Ovary (tissue), 7 donors: ENCODE measurements at regions not wholly inside any gene's neighbourhood (a gene's known extent, or its start where the extent isn't known, plus 50 kb on each side); places are given as distances from the start of the nearest gene placed in this dataset.

ENCODE experiments used
- DNase-seq, 5 donors: peaks; one replicate each; pipeline ENCODE4 v3.0.0-alpha.2; 2019 to 2020
- H3K27ac ChIP-seq, 2 donors: fragments of 200-600 bp; one replicate each; pipeline versions ENCODE4 v1.5.1 to v1.8.0; 2019 to 2022
- H3K27me3 ChIP-seq: fragments of 200-600 bp; one replicate; pipeline ENCODE4 v1.8.0; 2022
- H3K36me3 ChIP-seq: fragments of 200-600 bp; sonication (generic); one replicate; pipeline ENCODE4 v1.5.1; 2019
- H3K4me1 ChIP-seq: one replicate; pipeline ENCODE4 v1.8.1; 2013; ENCODE audit warnings: mild to moderate bottlenecking, moderate library complexity; ENCODE audit not compliant: insufficient read depth
- H3K4me3 ChIP-seq: fragments of 200-600 bp; sonication (generic); one replicate; pipeline ENCODE4 v1.5.1; 2017
- H3K9me3 ChIP-seq, 2 donors: fragments of 200-600 bp in 1 of 2; sonication (generic) in 1 of 2; one replicate each; pipeline versions ENCODE4 v1.5.1 to v1.8.1; 2013 to 2019; ENCODE audit warnings: mild to moderate bottlenecking in 1 of 2, moderate library complexity in 1 of 2
- EP300 ChIP-seq: sonication (generic); formaldehyde crosslinking; IDR thresholded peaks from one replicate; pipeline ENCODE4 v1.6.1; 2017; ENCODE audit warnings: antibody characterized with exemption
- POLR2A ChIP-seq: fragments of 450-650 bp; IDR thresholded peaks from one replicate; pipeline ENCODE4 v1.6.1; 2017; ENCODE audit warnings: antibody characterized with exemption, mild to moderate bottlenecking, moderate library complexity
- WGBS, 3 donors: extraction: QIAGEN DNeasy Blood & Tissue Kit in 1 of 3; methylation state at CpG; one replicate each; pipeline versions ENCODE4 v1.1.5 to v1.1.7; 2013 to 2017; 5-methylcytosine and 5-hydroxymethylcytosine counted together
- intact Hi-C, 4 donors: fragments of 100-400 bp; cut with DNase I; formaldehyde crosslinking; loops; one replicate each; pipeline versions ENCODE4 v1.11.0 to v1.15.1; 2022 to 2023
- TF ChIP-seq, protein P1 (sequence below), 3 donors: fragments of 450-650 bp in 2 of 3; fragments of 200-600 bp in 1 of 3; IDR thresholded peaks; one replicate each; pipeline versions ENCODE4 v1.5.1 to v1.8.0; 2016 to 2022; ENCODE audit warnings: antibody characterized with exemption in 3 of 3, mild to moderate bottlenecking in 1 of 3
- donor health status: DM: no; HTN: no; CAD: no; lungs with moderate emphysema.
- donor health status: DM: no; HTN: no; CAD: no.
- donor health status: Bipolar disorder and iron deficiency.
- donor health status: DM: no; HTN: no; CAD: no.
- donor health status: DM: yes; HTN: yes; CAD: no.

GRCh38 chr4:59060002-59060846 is 1950.0 kb upstream of the IGFBP7 start:
- Histone ChIP-seq H3K4me1 (no peaks in the 10 kb centered on the region), H3K36me3 (no peaks in the 10 kb centered on the region), H3K9me3 (no peaks in the 10 kb centered on the region), H3K27me3 (no peaks in the 10 kb centered on the region), H3K4me3 (no peak overlapping the region), H3K27ac (no peak overlapping the region)
- TF ChIP-seq EP300 (no peak), POLR2A (no peak)
- TF ChIP-seq, protein P1, sequence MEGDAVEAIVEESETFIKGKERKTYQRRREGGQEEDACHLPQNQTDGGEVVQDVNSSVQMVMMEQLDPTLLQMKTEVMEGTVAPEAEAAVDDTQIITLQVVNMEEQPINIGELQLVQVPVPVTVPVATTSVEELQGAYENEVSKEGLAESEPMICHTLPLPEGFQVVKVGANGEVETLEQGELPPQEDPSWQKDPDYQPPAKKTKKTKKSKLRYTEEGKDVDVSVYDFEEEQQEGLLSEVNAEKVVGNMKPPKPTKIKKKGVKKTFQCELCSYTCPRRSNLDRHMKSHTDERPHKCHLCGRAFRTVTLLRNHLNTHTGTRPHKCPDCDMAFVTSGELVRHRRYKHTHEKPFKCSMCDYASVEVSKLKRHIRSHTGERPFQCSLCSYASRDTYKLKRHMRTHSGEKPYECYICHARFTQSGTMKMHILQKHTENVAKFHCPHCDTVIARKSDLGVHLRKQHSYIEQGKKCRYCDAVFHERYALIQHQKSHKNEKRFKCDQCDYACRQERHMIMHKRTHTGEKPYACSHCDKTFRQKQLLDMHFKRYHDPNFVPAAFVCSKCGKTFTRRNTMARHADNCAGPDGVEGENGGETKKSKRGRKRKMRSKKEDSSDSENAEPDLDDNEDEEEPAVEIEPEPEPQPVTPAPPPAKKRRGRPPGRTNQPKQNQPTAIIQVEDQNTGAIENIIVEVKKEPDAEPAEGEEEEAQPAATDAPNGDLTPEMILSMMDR (IDR thresholded peaks at IDR 0.05): no peak
- WGBS, 3 donors: 81 to 90% (median 88%) methylated on average over 13 of the region's 13 CpGs
- intact Hi-C loops: no loop called here
- no peak for DNase-seq

DNA sequence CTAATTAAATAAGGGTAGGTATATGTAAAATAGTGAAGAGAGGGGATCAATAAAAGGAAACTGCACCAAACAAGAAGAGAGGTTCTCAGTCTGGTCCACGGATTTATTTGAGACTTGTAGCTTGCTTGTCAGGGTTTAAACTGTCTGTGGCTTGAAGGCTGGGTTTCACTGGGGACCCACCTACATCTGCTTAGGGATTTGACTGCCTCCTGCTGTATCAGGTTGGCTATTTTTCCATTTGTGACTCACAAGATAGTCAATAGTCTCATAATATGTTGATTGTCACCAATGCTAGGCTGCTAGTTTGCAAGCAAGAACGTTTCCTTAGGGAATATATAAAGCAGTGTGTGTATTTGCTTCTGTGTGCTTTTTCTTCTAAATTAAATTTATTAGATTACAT is 1950.7 kb upstream of the IGFBP7 start:
- WGBS, 3 donors: 66 to 83% (median 72%) methylated on average over 2 of the region's 2 CpGs

GRCh38 chr4:59063015-59063720 is 1953.0 kb upstream of the IGFBP7 start:
- Histone ChIP-seq H3K4me1 (no peaks in the 10 kb centered on the region), H3K27ac (no peak overlapping the region), H3K4me3 (no peak overlapping the region), H3K27me3 (no peaks in the 10 kb centered on the region), H3K36me3 (no peaks in the 10 kb centered on the region), H3K9me3 (no peaks in the 10 kb centered on the region)
- no peak for DNase-seq
- intact Hi-C loops: no loop called here
- WGBS, 3 donors: 53 to 59% (median 58%) methylated on average over 4 of the region's 4 CpGs
- TF ChIP-seq POLR2A: no peak
- TF ChIP-seq EP300: no peak
- TF ChIP-seq, protein P1 (IDR thresholded peaks at IDR 0.05): no peak

More for the DNA sequence above, 1950.7 kb upstream of the IGFBP7 start:
- intact Hi-C loops: no loop called here
- Histone ChIP-seq H3K27me3 (no peaks in the 10 kb centered on the region), H3K9me3 (no peaks in the 10 kb centered on the region), H3K4me3 (no peak overlapping the region), H3K4me1 (no peaks in the 10 kb centered on the region), H3K36me3 (no peaks in the 10 kb centered on the region), H3K27ac (no peak overlapping the region)
- no peak for DNase-seq
- TF ChIP-seq EP300: no peak
- TF ChIP-seq POLR2A: no peak
- TF ChIP-seq, protein P1 (IDR thresholded peaks at IDR 0.05): no peak

- no peaks in the 10 kb centered on the region for H3K36me3 ChIP-seq
- no peak for DNase-seq
- H3K4me1 ChIP-seq: no peaks in the 10 kb centered on the region
- no peak overlapping the region for H3K4me3 ChIP-seq
- H3K9me3 ChIP-seq: no peaks in the 10 kb centered on the region
- TF ChIP-seq, protein P1 (IDR thresholded peaks at IDR 0.05): no peak
- TF ChIP-seq POLR2A (no peak), EP300 (no peak)
- 40 to 48% (median 42%) methylated on average over 7 of the region's 7 CpGs for WGBS, 3 donors
- H3K27ac ChIP-seq: no peak overlapping the region
- intact Hi-C loops: no loop called here
- H3K27me3 ChIP-seq: no peaks in the 10 kb centered on the region
Observed at GRCh38 chr4:59068722-59069418, 1958.7 kb upstream of the IGFBP7 start.
